NCI-H69 (cell line): ENCODE measurements at regions not wholly inside any gene's neighbourhood (a gene's known extent, or its start where the extent isn't known, plus 50 kb on each side); places are given as distances from the start of the nearest gene placed in this dataset.
A peak's percentile ranks its signal among the peaks of the same experiment; 100 is the strongest.

Experiments used
- DNase-seq: peaks from one replicate; lab custom pipeline; 2025; lab: John Stamatoyannopoulos, UW

DNA sequence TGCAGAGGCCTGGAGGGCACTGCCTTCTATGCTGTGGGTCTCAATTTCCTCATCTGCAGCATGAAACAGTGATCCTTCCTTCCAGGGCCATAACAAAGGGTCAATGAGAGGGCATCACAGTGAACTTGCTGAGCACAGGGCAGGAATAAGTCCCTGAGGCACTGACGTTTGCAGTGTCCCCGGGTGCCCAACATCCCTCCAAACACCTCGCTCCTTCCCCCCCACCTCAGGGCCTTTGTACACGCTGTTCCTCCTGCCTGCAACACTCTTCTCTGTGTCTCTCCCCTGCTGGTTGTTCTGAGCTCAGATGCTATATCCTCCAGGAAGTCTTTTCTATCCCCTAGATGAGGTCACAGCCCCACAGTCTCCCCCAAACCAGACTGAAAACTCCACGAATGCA is 59.7 kb upstream of the TCF20 start:
- DNase-seq = peak; percentile 38

DNA sequence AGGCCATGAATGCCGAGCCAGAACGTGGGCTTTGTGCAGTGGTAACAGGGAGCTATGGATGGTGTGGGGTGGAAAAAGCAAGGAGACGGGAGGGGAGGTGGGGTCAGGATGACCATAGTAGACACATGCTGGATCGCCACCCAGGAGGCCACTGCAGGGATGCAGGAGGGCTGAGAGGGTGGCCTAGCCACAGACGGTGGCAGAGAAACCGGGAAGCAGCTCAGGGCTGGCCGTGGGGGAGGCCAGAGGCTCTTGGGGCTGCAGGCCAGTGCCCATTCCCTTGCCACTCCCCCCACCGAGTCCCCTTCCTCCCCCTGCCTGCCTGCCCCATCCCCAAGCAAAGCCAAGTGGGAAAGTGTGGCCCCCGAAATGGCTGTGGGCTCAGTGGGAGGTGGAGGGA is 59.1 kb upstream of the TCF20 start:
- DNase-seq = no peak

DNA sequence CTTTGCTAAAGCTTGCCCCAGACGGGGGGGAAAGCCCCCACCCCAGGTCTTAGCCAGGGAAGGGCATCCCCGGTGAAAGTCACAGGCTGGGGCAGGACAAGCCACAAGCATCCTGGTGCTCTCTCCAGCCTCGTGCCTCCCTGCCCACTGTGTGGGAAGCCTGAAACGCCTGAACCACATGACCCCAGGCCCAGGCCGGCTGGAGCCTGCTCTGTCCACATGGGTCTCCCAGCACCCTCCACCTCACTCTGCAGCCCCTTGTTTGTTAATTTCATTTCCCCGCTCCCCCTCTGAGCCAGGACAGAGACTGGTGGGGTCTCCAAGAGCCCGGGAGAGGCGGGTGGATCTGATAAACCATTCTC is 58.3 kb upstream of the TCF20 start:
- no peak for DNase-seq

DNA sequence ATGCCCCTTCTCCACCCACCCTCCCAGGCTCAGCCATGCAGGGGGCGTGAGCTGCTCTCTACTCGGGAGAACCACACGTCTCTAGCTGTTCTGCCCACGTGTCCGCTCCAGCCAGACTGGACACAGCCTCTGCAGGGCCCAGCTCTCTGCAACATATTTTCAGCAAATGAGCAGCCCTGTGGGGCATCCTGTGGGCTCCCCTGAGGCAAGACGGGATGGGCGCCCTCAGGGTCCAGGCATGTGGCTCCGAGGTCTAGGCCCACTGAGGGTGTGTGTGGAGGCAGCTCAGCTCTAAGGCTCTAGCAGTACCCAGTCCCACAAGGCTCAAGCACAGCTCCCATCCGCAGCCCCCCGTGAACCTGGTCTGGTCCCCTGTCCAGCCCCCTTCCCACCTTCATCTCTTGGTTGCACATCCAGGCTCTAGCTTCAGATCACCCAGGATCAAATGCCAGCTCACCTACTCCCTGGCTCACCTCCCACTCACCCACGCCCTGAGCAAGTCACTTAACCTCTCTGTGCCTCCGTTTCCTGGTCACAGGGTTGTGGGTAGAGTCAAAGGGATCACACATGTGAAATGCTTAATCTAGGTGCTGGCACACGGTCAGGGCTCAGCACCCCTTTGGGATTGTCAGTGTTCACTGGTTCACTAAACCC is 57.8 kb upstream of the TCF20 start:
- no peak for DNase-seq

DNA sequence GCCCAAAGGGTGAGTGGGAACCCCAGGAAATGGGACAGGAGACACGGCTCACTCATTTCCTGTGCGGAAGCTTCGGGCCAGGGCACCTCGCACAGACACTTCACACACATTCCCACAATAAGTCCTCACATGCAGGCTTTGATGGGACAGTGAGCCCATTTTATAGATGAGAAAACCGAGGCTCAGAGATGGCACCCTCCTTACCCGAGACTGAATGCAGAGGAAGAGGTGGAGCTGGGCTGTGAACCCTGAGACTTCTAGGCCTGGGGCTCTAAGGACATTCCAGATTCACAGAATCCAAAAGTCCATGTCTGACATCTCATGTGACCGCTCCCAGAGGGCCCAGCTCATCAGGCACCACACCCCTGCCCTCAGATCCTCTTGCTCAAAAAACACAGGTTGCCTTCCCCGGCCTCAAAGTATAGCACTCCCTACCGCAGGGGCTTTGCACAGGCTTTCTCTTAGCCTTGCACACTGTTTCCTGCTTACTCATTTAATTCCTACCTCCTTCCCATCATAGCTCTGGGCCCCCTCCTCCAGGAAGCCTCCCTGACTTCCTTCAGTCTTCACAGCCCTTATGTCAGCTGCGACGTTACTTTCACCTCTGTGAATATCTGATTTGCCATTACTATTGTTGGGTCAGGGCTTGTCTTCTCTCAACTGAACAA is 57.1 kb upstream of the TCF20 start:
- DNase-seq = no peak

DNA sequence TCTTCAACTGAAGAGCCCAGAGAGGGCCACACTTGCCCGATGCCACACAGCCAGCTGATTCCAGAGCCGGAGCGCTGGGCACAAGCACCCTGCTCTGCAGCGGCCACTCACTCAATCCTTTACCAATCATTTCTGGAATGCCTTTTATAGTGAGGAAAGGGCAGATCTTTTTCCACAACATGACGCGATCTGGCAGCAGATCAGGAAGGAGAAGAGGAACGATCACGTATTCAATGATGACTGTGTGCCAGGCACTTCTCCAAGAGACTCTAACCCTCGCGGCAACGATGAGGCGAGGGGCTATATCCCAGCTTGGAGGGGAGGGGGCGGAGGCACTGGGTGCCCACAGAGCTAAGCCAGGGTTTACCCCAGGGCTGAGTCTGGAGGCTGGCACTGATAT is 56.3 kb upstream of the TCF20 start:
- no peak for DNase-seq

DNA sequence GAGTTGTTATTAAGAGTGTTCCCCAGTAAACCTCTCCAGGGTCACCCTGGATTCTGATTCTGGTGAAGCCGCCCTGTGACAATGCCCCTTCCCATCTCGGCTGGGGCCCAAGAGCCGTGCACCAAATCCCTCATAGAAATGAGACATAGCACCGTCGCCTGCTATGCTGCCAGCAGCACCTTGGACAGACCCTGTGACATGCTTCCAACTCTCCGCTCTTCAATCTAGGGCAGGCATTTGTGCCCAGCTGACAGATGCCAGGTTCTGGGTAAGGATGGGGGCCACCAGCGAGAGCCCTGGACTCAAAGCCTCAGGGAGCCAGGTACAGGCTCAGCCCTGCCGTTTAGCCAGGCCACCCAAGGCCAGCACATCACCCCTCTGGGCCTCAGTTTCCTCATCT is 55.8 kb upstream of the TCF20 start:
- no peak for DNase-seq

DNA sequence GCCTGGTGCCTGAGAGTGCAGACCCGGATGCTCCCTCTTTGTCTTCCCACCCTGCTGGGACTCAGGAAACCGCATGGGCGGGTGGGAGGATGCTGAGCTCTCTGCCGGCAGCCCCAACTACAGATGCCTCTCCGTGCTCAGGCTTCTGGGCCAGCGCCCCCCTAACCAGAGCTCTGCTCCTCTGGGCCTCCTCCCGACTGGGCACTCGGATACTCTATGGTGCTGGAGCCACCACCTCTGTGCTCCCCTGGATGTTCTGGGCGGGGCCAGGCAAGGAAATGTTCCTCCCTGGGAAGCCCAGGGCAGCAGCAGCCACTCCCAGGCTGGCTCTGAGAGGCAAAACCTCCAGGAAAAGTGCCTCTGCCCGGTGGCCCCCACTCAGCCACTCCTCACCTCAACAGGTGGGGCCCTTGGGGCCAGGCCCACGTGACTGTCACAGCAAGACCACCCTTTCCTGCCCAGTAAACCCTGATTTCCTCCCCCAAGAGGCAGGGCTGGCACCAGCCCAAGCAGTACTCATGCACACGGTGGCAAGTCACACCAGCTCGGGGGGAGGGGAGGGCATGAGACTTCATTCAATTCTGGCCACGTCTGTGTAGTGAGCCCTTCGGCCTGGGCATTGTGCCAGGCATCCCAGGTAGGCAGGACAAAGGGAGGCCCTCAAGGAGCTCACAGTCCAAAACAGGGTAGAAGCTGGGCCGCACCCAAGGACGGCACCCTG is 54.7 kb upstream of the TCF20 start:
- peak; percentile 98 for DNase-seq

DNA sequence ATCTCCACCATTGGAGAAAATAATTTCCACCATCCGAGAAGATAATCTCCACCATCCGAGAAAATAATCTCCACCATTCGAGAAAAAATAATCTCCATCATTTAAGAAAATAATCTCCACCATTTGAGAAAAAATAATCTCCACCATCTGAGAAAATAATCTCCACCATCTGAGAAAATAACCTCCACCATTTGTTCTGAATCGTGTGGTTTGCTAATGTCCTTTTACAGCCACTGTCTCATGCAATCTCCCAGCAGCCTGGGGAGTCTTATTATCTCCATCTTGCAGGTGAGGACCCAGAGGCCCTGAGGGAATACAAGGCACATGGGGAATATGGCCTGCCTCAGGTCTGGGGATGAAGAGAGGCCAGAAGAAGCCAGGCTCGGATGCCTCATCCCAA is 54.1 kb upstream of the TCF20 start:
- DNase-seq = no peak

DNA sequence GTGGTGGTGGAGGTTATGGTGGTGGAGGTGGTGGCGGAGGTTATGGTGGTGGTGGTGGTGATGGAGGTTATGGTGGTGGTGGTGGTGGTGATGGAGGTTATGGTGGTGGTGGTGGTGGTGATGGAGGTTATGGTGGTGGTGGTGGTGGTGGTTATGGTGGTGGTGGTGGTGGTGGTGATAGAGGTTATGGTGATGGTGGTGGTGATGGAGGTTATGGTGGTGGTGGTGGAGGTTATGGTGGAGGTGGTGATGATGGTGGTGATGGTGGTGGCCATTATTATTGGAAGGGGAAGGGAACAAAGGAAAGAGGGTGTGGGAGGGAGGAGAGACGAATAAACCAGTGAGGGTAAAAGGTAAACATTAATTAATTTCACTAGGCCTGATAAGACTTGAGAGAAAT is 53.5 kb upstream of the TCF20 start:
- DNase-seq = no peak

DNA sequence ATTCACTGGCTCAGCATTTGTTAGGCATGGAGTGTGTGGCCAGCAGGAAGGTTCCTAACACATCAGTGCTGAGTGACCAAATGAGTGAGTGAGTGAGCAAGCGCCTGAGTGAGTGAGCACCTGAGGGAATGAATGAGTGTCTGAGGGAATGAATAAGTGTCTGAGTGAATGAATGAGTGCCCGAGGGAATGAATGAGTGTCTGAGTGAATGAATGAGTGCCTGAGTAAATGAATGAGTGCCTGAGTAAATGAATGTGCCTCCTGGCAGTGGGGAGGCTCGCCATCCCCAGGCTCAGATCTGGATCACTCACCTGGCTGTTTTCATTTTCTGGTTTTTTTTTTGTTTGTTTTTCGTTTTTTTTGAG is 52.1 kb upstream of the TCF20 start:
- DNase-seq = no peak

DNA sequence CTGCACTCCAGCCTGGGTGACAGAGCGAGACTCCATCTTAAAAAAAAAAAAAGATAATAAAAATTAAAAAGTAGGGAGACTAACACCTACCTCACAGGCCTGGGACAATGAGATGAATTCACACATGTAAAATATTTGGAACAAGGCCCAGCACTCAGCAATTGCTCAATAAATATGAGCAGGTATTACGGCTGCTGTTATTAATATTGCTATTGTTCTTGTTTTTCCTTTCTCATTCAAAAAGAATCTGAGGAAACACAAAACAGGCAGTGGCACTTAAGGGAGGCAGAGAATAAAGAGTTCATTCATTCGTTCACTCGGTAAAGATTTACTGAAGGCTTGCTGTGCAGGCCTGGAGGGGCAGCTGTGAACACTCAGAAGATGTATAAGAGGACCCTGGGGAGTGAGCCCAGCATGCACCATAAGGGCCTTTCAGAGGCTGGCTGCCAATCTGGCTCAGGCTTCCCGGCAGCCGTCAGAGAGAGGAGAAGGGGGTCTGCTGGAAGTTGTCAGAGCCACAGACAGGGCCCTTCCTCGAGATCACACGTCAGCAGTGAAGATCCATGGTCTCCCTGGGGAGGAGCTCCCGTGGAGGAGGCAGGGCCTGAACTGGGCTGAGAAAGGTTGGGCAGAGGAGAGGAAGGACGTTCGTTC is 51.6 kb upstream of the TCF20 start:
- peak; percentile 96 for DNase-seq

DNA sequence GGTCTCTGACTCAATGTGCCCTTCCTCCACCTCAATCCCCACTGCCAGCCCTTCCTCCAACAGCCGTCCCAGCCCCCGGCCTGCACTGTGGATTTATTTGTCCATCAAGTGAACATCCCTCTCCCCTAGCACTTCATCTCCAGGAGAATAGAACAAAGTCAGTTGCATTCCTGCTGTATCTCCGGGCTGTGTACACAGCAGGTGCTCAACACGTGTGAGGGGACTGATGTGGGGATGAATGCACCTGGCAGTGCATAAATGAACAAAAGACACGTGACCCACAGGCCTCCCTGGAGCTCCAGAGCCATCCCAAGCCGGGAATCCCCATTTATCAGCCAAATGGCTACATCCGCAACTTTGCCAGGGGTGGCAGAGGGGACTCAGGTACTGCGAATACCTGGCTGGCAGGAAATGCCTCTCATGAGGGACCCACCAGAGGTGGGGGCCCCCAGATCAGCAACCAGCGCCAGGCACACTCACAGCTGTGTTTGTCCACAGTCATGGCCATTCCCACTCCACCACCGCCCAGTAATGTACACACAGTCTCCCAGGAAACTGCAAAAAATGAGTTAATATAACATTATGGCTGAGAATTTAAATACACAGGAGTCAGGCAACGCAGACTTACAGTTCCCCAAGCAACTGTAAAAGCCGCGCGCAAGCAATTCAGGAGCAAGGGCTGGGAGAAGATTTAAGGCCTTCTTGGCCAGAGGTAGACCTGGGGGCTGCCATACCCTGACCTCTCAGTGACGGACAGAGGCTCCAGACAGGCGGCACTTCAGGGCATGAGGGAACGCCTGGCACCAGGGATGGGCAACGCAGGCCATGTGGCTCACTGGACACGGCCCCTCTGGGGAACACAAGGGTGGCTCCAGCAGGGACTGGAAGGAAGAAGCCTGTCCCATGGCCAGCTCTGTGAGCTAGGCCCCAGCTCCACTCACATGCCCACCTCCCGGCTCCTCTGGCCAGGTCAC is 50.3 kb upstream of the TCF20 start:
- peak; percentile 94 for DNase-seq
